Anterior cingulate cortex (tissue), 58 donors: ENCODE measurements at regions not wholly inside any gene's neighbourhood (a gene's known extent, or its start where the extent isn't known, plus 50 kb on each side); places are given as distances from the start of the nearest gene placed in this dataset.
"Not testable (repeated sequence)": the region's sequence is repeated elsewhere in the genome, so short reads cannot be mapped to it uniquely, and the experiment has no call there.

Experiments used
- DNase-seq, 58 donors: peaks; one replicate each; lab custom pipeline; 2025; lab: John Stamatoyannopoulos, UW

- DNase-seq, result no peak
Measured at GRCh38 chr18:56490942-56491341, 147.4 kb downstream of the TXNL1 start.

GRCh38 chr18:56489893-56490292 is 148.5 kb downstream of the TXNL1 start:
- no peak for DNase-seq

DNA sequence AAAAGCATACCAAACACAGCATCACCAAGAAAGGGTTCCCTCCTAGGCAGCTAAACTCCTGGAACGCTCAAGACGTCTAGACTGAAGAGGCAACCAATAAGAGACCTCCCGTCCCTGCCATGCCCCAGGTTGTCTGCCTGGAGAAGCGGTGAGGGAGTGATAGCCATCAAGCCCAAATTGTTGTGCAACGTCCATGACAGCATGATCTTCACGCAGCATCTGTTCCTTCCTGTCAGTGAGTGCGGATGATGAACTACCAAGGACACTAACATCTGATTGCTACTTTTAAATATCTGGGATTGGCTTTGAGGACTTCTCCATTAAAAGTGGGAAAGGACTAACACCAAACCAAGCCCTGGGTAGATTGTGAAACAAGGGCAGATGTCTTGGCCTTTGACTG is 149.7 kb downstream of the TXNL1 start:
- DNase-seq, result no peak

DNA sequence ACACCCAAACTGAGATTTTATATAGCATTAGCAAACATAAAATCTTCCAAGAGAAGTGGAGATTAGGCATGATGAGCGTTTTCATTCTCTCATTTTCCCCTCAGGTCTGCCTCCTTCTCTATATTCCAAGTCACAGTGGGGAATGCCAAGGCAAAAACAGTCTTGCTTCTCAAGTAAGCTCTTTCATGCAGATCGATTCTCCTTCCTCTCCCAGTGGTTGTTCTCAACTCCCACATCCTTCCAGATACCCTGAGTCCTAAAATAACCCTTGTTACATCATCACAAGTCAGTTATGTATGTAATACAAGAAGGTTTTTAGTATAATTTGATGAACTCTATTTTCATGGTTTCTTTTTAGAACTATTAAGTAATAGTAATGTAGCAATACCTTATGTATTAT is 150.6 kb downstream of the TXNL1 start:
- peak in 1 of 58 donors; percentile 9 for DNase-seq

DNA sequence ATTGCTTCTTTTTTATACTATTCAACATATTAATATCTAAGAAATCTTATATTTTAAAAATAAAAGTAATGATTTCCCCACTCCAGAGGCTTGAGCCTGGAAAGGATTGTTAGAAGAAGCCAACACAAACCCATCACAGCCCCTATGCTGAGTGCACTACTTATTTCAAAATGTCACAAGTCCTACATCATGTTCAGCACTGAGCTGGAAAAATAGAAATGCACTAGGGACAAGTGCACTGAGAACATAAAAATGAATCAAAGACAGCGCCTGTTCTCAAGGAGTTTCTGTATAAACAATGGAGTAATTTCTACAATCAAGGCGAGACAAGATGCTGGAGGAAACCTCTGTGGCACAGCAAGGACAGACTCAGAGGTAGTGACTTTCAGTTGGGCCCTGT is 155.0 kb downstream of the TXNL1 start:
- no peak for DNase-seq

- not testable (repeated sequence) for DNase-seq
Measured at GRCh38 chr18:56482813-56483212, 155.6 kb downstream of the TXNL1 start.

- DNase-seq, result no peak
Measured at GRCh38 chr18:56481751-56482150, 156.6 kb downstream of the TXNL1 start.

DNA sequence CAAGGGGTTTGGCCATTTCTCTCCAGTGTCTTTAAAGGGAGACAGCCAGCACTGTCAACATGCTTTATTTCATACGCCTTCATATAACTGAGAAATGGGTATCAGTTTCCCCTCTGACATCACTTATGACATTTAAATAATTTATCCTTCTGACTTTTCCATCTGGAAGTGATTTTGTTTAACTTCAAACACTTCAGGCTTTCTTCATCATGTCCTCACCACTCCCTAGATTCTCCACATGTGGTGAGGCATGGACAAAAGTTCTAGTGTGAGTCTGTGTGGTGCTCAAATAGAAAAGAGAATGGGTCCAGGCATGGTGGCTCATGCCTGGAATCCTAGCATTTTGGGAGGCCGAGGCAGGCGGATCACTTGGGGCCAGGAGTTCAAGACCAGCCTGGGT is 158.6 kb downstream of the TXNL1 start:
- DNase-seq, result no peak

- no peak for DNase-seq
Measured at GRCh38 chr18:56475250-56475649, 163.1 kb downstream of the TXNL1 start.

GRCh38 chr18:56473400-56474024 is 164.9 kb downstream of the TXNL1 start:
- no peak for DNase-seq

GRCh38 chr18:56470406-56471351 is 167.7 kb downstream of the TXNL1 start:
- no peak for DNase-seq

- no peak for DNase-seq
Measured at GRCh38 chr18:56469582-56469981, 168.8 kb downstream of the TXNL1 start.

GRCh38 chr18:56468396-56468795 is 170.0 kb downstream of the TXNL1 start:
- no peak for DNase-seq

GRCh38 chr18:56462276-56462675 is 176.1 kb downstream of the TXNL1 start:
- no peak for DNase-seq

- no peak for DNase-seq
Measured at GRCh38 chr18:56461151-56461550, 177.2 kb downstream of the TXNL1 start.

DNA sequence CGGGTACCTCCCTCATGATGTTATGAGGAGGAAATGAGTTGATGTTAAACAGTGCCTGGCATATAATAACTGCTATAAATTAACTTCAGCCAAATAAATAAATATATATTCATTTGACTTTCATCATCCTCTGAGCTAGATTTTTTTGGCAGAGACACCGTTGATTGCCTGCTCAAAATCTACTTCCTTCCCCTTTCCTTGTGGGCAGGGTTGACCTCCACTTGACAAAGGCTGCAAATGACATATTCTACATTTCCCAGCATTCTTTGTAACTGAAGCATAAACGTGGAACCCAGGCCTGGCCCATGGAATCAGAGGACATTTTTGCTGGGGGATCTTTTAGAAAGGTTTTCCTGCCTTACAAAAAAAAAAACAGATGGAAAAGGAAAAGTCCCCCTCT is 177.8 kb downstream of the TXNL1 start:
- DNase-seq, result no peak

DNA sequence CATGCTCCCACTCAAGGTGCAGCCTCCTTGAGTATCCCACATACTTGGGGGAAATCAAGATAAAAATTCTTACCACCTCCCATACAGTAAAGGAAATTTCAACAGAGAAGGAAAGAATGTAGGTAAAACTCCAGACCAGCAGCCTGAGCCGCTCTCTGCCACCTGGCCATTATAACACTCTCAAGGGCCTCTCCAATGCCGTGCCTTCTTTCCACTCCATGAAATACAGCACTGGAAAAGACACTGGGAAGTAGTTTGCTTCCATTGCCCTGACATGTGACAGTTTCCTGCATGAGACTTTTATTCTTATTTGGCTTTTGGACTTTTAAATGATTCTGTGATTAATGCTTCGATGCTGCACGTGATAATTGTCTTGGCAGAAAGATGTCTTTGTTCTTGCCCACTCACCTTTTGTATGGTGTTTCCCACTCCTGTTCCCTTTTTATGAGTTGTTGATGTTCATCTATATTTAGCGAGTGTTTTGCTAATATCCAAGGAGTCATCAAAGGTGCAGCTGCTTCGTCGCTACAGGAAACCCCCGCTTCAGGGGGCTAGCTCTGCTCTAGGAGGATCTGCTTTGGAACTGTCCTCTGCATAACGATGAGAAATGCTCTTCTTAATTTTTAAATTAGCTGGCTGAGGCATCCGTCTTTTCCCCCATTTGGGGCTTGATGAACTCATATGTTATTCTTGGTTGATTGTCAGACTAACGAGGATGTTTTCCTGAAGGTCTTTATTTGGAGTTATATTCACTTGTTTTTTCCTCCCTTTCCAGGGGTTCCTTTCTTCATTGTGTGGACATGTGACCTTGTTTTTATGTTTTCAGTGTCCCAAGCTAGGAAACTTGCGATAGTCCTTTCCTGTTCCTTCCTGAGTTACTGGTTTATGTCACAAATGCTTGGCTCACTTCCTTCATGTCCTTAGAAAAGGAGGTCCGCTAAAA is 179.4 kb downstream of the TXNL1 start:
- DNase-seq, result no peak

DNA sequence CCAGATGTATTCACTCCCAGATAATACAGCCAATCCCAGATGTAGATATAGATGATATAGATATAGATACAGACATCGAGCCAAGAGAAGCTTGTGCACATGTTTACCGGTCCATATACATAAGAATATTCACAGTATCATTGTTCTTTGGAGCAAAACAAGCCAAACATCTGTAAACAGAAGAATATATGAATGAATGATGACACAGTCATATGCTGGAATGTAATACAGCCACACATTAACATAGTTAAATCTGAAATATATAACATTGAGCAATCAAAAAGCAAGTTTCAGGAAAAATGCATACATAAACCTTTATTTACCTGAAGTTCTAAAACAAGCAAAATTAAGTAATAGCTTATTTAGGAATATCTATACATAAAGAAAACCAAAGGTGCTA is 182.5 kb downstream of the TXNL1 start:
- no peak for DNase-seq

GRCh38 chr18:56455141-56455540 is 183.3 kb downstream of the TXNL1 start:
- no peak for DNase-seq

- no peak for DNase-seq
Measured at GRCh38 chr18:56453631-56454030, 184.8 kb downstream of the TXNL1 start.

DNA sequence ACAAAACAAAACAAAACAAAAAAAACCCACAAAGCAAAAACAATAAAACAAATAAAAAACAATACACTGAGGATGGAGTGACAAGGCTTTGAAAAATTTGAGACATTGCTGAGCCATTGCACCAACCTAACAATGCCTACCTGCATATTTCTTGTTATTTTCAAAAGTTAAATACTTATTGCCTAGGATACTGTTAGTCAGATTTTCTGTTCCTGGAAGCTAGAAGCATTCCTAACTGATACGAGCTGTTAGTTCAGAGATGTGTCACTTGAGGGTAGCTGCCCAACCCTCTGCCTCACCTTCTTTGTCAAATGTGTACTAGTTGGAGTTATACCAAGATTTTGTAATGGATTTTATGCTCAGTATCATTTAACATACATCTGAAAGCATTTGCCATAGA is 187.2 kb downstream of the TXNL1 start:
- DNase-seq, result no peak
